ENCODE measurements at regions not wholly inside any gene's neighbourhood (a gene's known extent, or its start where the extent isn't known, plus 50 kb on each side); places are given as distances from the start of the nearest gene placed in this dataset.

DNA sequence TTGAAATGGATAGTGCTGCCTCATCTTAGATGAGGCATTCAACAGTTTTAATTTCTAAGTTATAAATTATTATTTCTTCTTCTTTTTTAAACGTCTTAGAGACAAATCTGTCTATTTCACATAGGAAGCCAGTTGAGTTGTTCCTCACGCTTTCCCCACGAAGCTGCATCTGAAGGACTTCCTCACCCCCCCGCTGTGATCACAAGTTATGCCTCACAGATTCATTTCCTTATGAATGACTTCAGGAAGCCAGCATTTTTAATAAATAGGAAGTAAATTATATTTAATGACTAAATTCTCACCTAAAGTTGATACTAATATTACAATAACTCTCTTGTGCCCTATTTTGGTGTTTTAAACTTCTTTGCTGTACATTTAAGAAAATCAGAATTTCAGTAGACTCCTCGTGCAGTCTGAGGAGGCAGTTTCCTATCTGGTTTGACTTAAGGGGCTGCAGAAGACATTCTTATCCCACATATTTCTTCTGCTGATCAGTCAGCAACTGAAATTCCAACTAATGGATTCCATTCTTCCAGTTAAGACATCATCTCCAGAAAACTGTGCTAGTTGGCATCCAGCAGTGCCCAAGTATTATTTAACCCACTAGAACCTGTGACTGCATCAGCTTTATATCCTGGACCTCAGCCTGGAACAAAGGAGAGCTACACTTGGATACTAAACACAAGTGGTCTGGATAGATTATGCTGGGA is 182.7 kb upstream of the CCN2 start:
- TF ChIP-seq CTCF (IDR thresholded peaks at IDR 0.05) (no peak), POLR2A (IDR thresholded peaks at IDR 0.05) (no peak)

All from lower leg skin (tissue), 3 donors.